GM12878 (cell line): ENCODE measurements at regions not wholly inside any gene's neighbourhood (a gene's known extent, or its start where the extent isn't known, plus 50 kb on each side); places are given as distances from the start of the nearest gene placed in this dataset.

Experiments
- ATAC-seq: fragments of 200-7000 bp; cut with Tn5 transposase; 3 replicates; pipeline ENCODE4 v1.9.1; 2020; ENCODE audit warnings: mild to moderate bottlenecking, moderate library complexity
- BruUV-seq: library from RNA; stranded (reverse); fragments of 400-500 nt; replicated peaks from 2 replicates; lab custom pipeline; 2021; lab: Mats Ljungman, UMichigan
- CTCF ChIA-PET: fragments of 300-600 bp; sonication (Branson Sonifier 250); formaldehyde crosslinking; extraction: SDS; loops from one replicate; lab custom pipeline; 2021; ENCODE audit warnings: inconsistent platforms; lab: Yijun Ruan, JAX
- POLR2A ChIA-PET: fragments of 350-600 bp; formaldehyde crosslinking; extraction: SDS; loops from one replicate; lab custom pipeline; 2021; ENCODE audit warnings: inconsistent platforms; lab: Charles Lee
- RAD21 ChIA-PET: fragments of 300-600 bp; sonication (Branson Sonifier 250); formaldehyde crosslinking; loops from one replicate; lab custom pipeline; 2023; ENCODE audit warnings: antibody characterized with exemption; ENCODE audit not compliant: unreplicated experiment; lab: Charles Lee
- SMC1A ChIA-PET: fragments of 300-600 bp; sonication (Branson Sonifier 250); formaldehyde crosslinking; loops from one replicate; lab custom pipeline; 2023; ENCODE audit not compliant: unreplicated experiment, uncharacterized antibody; lab: Charles Lee
- DNase-seq: peaks from one replicate; pipeline ENCODE4 v3.0.0-alpha.2; 2011; ENCODE audit warnings: low read depth, low spot score
- FAIRE-seq: peaks from 3 replicates; lab custom pipeline; 2011; peaks lifted over from hg19 to GRCh38; lab: Jason Lieb, UNC
- H2AFZ ChIP-seq: 2 replicates; pipeline ENCODE4 v1.6.0; 2011; ENCODE audit warnings: low read depth, low read length, control low read depth; ENCODE audit not compliant: control insufficient read depth
- H3K27ac ChIP-seq: 2 replicates; pipeline ENCODE4 v1.5.1; 2011; ENCODE audit warnings: control low read depth; ENCODE audit not compliant: control insufficient read depth, insufficient read depth
- H3K27me3 ChIP-seq, 2 experiments: replicated peaks in 1 of 2; 2 replicates each; pipeline versions ENCODE4 v1.6.0 to v1.6.1; 2011; ENCODE audit warnings: low read length in 1 of 2; ENCODE audit not compliant: control insufficient read depth in 2 of 2, insufficient read depth in 2 of 2
- H3K36me3 ChIP-seq, 2 experiments: 2 replicates each; pipeline ENCODE4 v1.5.1; 2011; ENCODE audit warnings: low read length in 1 of 2; ENCODE audit not compliant: control insufficient read depth in 2 of 2, insufficient read depth in 2 of 2
- H3K4me1 ChIP-seq: 2 replicates; pipeline ENCODE4 v1.6.1; 2011; ENCODE audit warnings: mild to moderate bottlenecking, low read length, moderate library complexity, mixed read lengths; ENCODE audit not compliant: control insufficient read depth, insufficient read depth
- H3K4me2 ChIP-seq: 2 replicates; pipeline ENCODE4 v1.6.0; 2011; ENCODE audit warnings: control low read depth; ENCODE audit not compliant: control insufficient read depth, insufficient read depth
- H3K4me3 ChIP-seq: fragments of 200-600 bp; sonication (generic); 2 replicates; pipeline ENCODE4 v1.5.1; 2016
- H3K79me2 ChIP-seq: 2 replicates; pipeline ENCODE4 v1.6.0; 2011; ENCODE audit warnings: low read length; ENCODE audit not compliant: control insufficient read depth, insufficient read depth
- H3K9ac ChIP-seq: 2 replicates; pipeline ENCODE4 v1.8.0; 2011; ENCODE audit warnings: low read length, control low read depth, mixed read lengths; ENCODE audit not compliant: control insufficient read depth, insufficient read depth
- H3K9me3 ChIP-seq: replicated peaks from 3 replicates; pipeline ENCODE4 v1.5.1; 2011; ENCODE audit warnings: mild to moderate bottlenecking, low read length; ENCODE audit not compliant: control insufficient read depth, insufficient read depth
- H4K20me1 ChIP-seq: 2 replicates; pipeline ENCODE4 v1.6.0; 2011; ENCODE audit not compliant: control insufficient read depth, insufficient read depth
- CREM ChIP-seq: IDR thresholded peaks from 2 replicates; pipeline ENCODE4 v1.6.1; 2014; ENCODE audit warnings: antibody characterized with exemption, low read depth
- E2F8 ChIP-seq: fragments of 450-650 bp; IDR thresholded peaks from 2 replicates; pipeline ENCODE4 v1.6.1; 2018; ENCODE audit warnings: mild to moderate bottlenecking, low read depth, moderate library complexity; ENCODE audit not compliant: partially characterized antibody
- EGR1 ChIP-seq, 2 experiments: IDR thresholded peaks; 1 replicate in 1 of 2; 2 replicates in 1 of 2; pipeline ENCODE4 v1.6.1; 2011 to 2012; ENCODE audit warnings: low read depth in 2 of 2, low read length in 2 of 2, borderline replicate concordance in 1 of 2, mild to moderate bottlenecking in 1 of 2, moderate library complexity in 1 of 2
- FOXK2 ChIP-seq: fragments of 450-650 bp; IDR thresholded peaks from 2 replicates; pipeline ENCODE4 v1.6.1; 2017; ENCODE audit warnings: mild to moderate bottlenecking, moderate library complexity
- IRF4 ChIP-seq: IDR thresholded peaks from 2 replicates; pipeline ENCODE4 v1.6.1; 2011; ENCODE audit warnings: low read depth, low read length
- IRF5 ChIP-seq: fragments of 450-650 bp; IDR thresholded peaks from 2 replicates; pipeline ENCODE4 v1.6.1; 2017; ENCODE audit warnings: borderline replicate concordance
- MEF2B ChIP-seq: fragments of 450-650 bp; IDR thresholded peaks from 2 replicates; pipeline ENCODE4 v1.6.1; 2018; ENCODE audit warnings: mild to moderate bottlenecking, moderate library complexity; ENCODE audit not compliant: partially characterized antibody, poor library complexity, severe bottlenecking
- MTA3 ChIP-seq: IDR thresholded peaks from 2 replicates; pipeline ENCODE4 v1.6.1; 2012; ENCODE audit warnings: low read length, inconsistent platforms, borderline replicate concordance
- MYB ChIP-seq: fragments of 150-350 bp; IDR thresholded peaks from 2 replicates; pipeline ENCODE4 v1.6.1; 2014; ENCODE audit warnings: mild to moderate bottlenecking, low read depth, low read length, borderline replicate concordance
- NRF1 ChIP-seq: conservative IDR thresholded peaks from 2 replicates; pipeline ENCODE4 v1.6.1; 2011; ENCODE audit warnings: mild to moderate bottlenecking, low read depth, low read length, improper control_type of control experiment
- STAT1 ChIP-seq: fragments of 450-650 bp; conservative IDR thresholded peaks from 2 replicates; pipeline ENCODE4 v1.6.1; 2014; ENCODE audit warnings: antibody characterized with exemption, mild to moderate bottlenecking
- TCF12 ChIP-seq: IDR thresholded peaks from 2 replicates; pipeline ENCODE4 v1.6.1; 2011; ENCODE audit warnings: low read depth, mild to moderate bottlenecking, low read length
- WGBS: methylation state at CpG from one replicate; pipeline ENCODE4 v1.1.6; 2016; ENCODE audit warnings: low lambda C conversion rate; ENCODE audit not compliant: insufficient replicate concordance, insufficient coverage; ENCODE audit errors: missing lambda C conversion rate; 5-methylcytosine and 5-hydroxymethylcytosine counted together
- in situ Hi-C: fragments of 300-500 bp; cut with MboI; formaldehyde crosslinking; loops from 9 replicates; pipeline ENCODE4 v1.14.3; 2018; ENCODE audit warnings: mixed read lengths
- intact Hi-C: fragments of 100-400 bp; cut with micrococcal nuclease; formaldehyde crosslinking; loops from one replicate; pipeline ENCODE4 v1.14.2; 2022; ENCODE audit not compliant: unreplicated experiment
- TF ChIP-seq, protein P1 (sequence below): fragments of 450-650 bp; IDR thresholded peaks from 2 replicates; pipeline ENCODE4 v1.6.1; 2016; ENCODE audit warnings: mild to moderate bottlenecking

- BruUV-seq = no TSS peak
- 42% methylated on average over 8 of the region's 8 CpGs for WGBS
- FAIRE-seq (no peak), DNase-seq (no peak), ATAC-seq (no peak)
- H2AFZ ChIP-seq = no peak overlapping the region
- ChIA-PET RAD21 (no interaction called here), POLR2A (no interaction called here), SMC1A (no interaction called here), CTCF (interaction anchor here (0.6 kb wide), 1 partner anchor 31 kb away, joined by 3 read pairs; no protein-coding TSS in a partner anchor)
- no peaks in the 10 kb centered on the region for H3K36me3 ChIP-seq
- no peaks in the 10 kb centered on the region for H3K79me2 ChIP-seq
- TF ChIP-seq MEF2B = no peak
- no peak for TF ChIP-seq E2F8
- H3K27me3 ChIP-seq = peaks cover 4 to 9% of the 10 kb centered on the region in 2 experiments
- H4K20me1 ChIP-seq = no peaks in the 10 kb centered on the region
- in situ Hi-C loops = no loop called here
- H3K9ac ChIP-seq = no peak overlapping the region
- H3K4me3 ChIP-seq = no peak overlapping the region
- H3K27ac ChIP-seq = no peak overlapping the region
- H3K4me1 ChIP-seq = no peaks in the 10 kb centered on the region
- H3K4me2 ChIP-seq = no peak overlapping the region
- H3K9me3 ChIP-seq = no peaks in the 10 kb centered on the region
- intact Hi-C loops = no loop called here
Measured at GRCh38 chr20:51118985-51119527, 96.1 kb upstream of the KCNG1 start.

- intact Hi-C loops (no loop called here), in situ Hi-C loops (no loop called here)
- peaks cover 4 to 9% of the 10 kb centered on the region in 2 experiments for H3K27me3 ChIP-seq
- 0% methylated on average over 2 of the region's 2 CpGs for WGBS
- H3K79me2 ChIP-seq = no peaks in the 10 kb centered on the region
- no peak overlapping the region for H3K4me2 ChIP-seq
- ChIA-PET POLR2A (no interaction called here), SMC1A (no interaction called here), RAD21 (no interaction called here), CTCF (no interaction called here)
- no TSS peak for BruUV-seq
- no peak for DNase-seq
- H3K9me3 ChIP-seq = no peaks in the 10 kb centered on the region
- FAIRE-seq = no peak
- no peak for ATAC-seq
- H2AFZ ChIP-seq = no peak overlapping the region
- H3K4me1 ChIP-seq = no peaks in the 10 kb centered on the region
- H3K36me3 ChIP-seq = no peaks in the 10 kb centered on the region
- H3K9ac ChIP-seq = no peak overlapping the region
- no peaks in the 10 kb centered on the region for H4K20me1 ChIP-seq
- H3K4me3 ChIP-seq = no peak overlapping the region
- no peak overlapping the region for H3K27ac ChIP-seq
- no peak for TF ChIP-seq STAT1
- no peak for TF ChIP-seq MTA3
- TF ChIP-seq CREM = no peak
- no peak for TF ChIP-seq TCF12
- TF ChIP-seq EGR1 (IDR thresholded peaks at IDR 0.05; ENCODE audit: borderline replicate concordance in 1 of 2, low read depth in 2 of 2, low read length in 2 of 2) = no peak
- no peak for TF ChIP-seq MYB
- TF ChIP-seq, protein P1, sequence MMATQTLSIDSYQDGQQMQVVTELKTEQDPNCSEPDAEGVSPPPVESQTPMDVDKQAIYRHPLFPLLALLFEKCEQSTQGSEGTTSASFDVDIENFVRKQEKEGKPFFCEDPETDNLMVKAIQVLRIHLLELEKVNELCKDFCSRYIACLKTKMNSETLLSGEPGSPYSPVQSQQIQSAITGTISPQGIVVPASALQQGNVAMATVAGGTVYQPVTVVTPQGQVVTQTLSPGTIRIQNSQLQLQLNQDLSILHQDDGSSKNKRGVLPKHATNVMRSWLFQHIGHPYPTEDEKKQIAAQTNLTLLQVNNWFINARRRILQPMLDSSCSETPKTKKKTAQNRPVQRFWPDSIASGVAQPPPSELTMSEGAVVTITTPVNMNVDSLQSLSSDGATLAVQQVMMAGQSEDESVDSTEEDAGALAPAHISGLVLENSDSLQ = no peak
- no peak for TF ChIP-seq IRF4
- no peak for TF ChIP-seq NRF1
- TF ChIP-seq IRF5 = no peak
- TF ChIP-seq FOXK2 = no peak
Measured at GRCh38 chr20:51118216-51118615, 95.3 kb upstream of the KCNG1 start.
